HepG2 (cell line): ENCODE measurements at regions not wholly inside any gene's neighbourhood (a gene's known extent, or its start where the extent isn't known, plus 50 kb on each side); places are given as distances from the start of the nearest gene placed in this dataset.

Experiments
- CBX5 ChIP-seq: sonication (generic); formaldehyde crosslinking; IDR thresholded peaks from 2 replicates; pipeline ENCODE4 v1.4.0; 2020; ENCODE audit warnings: missing genetic modification reagents, borderline replicate concordance
- DZIP1 ChIP-seq: sonication (generic); formaldehyde crosslinking; IDR thresholded peaks from 2 replicates; pipeline ENCODE4 v1.5.0; 2020; ENCODE audit warnings: mild to moderate bottlenecking, missing genetic modification reagents
- ERF ChIP-seq: IDR thresholded peaks from 2 replicates; pipeline ENCODE4 v1.6.1; 2018; ENCODE audit warnings: missing biosample characterization, missing genetic modification reagents
- HDAC6 ChIP-seq: fragments of 200-600 bp; sonication (generic); IDR thresholded peaks from 2 replicates; pipeline ENCODE4 v1.7.0; 2017; ENCODE audit warnings: mild to moderate bottlenecking, antibody characterized with exemption, low read length, low read depth
- MLXIP ChIP-seq: sonication (generic); formaldehyde crosslinking; IDR thresholded peaks from 2 replicates; pipeline ENCODE4 v1.9.0; 2021; ENCODE audit warnings: missing genetic modification reagents, borderline replicate concordance
- PBX3 ChIP-seq: sonication (generic); formaldehyde crosslinking; IDR thresholded peaks from 2 replicates; pipeline ENCODE4 v1.8.1; 2023; ENCODE audit warnings: missing genetic modification reagents, inconsistent platforms, borderline replicate concordance
- SNAPC5 ChIP-seq: sonication (generic); formaldehyde crosslinking; IDR thresholded peaks from 2 replicates; pipeline ENCODE4 v1.8.1; 2023; ENCODE audit warnings: mild to moderate bottlenecking, missing genetic modification reagents, borderline replicate concordance
- SP2 ChIP-seq: sonication (generic); formaldehyde crosslinking; IDR thresholded peaks from 2 replicates; pipeline ENCODE4 v1.5.1; 2020; ENCODE audit warnings: mild to moderate bottlenecking, missing genetic modification reagents
- WIZ ChIP-seq: sonication (generic); formaldehyde crosslinking; IDR thresholded peaks from 2 replicates; pipeline ENCODE4 v1.5.1; 2020; ENCODE audit warnings: mild to moderate bottlenecking, missing genetic modification reagents
- ZMYM2 ChIP-seq: sonication (generic); formaldehyde crosslinking; IDR thresholded peaks from 2 replicates; pipeline ENCODE4 v1.8.0; 2022; ENCODE audit warnings: mild to moderate bottlenecking, missing genetic modification reagents
- ZNF3 ChIP-seq: IDR thresholded peaks from 2 replicates; pipeline ENCODE4 v1.7.0; 2017; ENCODE audit warnings: inconsistent platforms
- ZNF407 ChIP-seq: sonication (generic); formaldehyde crosslinking; IDR thresholded peaks from one replicate; pipeline ENCODE4 v1.5.1; 2020; ENCODE audit warnings: mild to moderate bottlenecking, missing genetic modification reagents; ENCODE audit errors: not compliant biosample characterization
- ZNF75D ChIP-seq: sonication (generic); formaldehyde crosslinking; IDR thresholded peaks from 2 replicates; pipeline ENCODE4 v1.8.1; 2023; ENCODE audit warnings: missing genetic modification reagents, mild to moderate bottlenecking, borderline replicate concordance
- ZNF816 ChIP-seq: sonication (generic); formaldehyde crosslinking; IDR thresholded peaks from 2 replicates; pipeline ENCODE4 v1.8.0; 2022; ENCODE audit warnings: missing genetic modification reagents, mild to moderate bottlenecking, borderline replicate concordance
- ZSCAN29 ChIP-seq: sonication (generic); formaldehyde crosslinking; conservative IDR thresholded peaks from 2 replicates; pipeline ENCODE4 v1.4.0; 2020; ENCODE audit warnings: mild to moderate bottlenecking, missing genetic modification reagents

- TF ChIP-seq ZNF407 (CRISPR knock-in tag): no peak
- TF ChIP-seq ERF (CRISPR knock-in tag): no peak
- TF ChIP-seq ZNF816 (CRISPR knock-in tag): no peak
- no peak for TF ChIP-seq WIZ (CRISPR knock-in tag)
- TF ChIP-seq SNAPC5 (CRISPR knock-in tag): no peak
- no peak for TF ChIP-seq ZNF75D
- TF ChIP-seq SP2 (CRISPR knock-in tag): no peak
- TF ChIP-seq MLXIP (CRISPR knock-in tag): no peak
- TF ChIP-seq ZMYM2: no peak
- no peak for TF ChIP-seq PBX3 (CRISPR knock-in tag)
- no peak for TF ChIP-seq ZNF3 (CRISPR knock-in tag)
- TF ChIP-seq HDAC6: no peak
- no peak for TF ChIP-seq ZSCAN29 (CRISPR knock-in tag)
- TF ChIP-seq DZIP1 (CRISPR knock-in tag): no peak
- TF ChIP-seq CBX5 (CRISPR knock-in tag): peak; percentile 45; the same call in 1 of the 2 replicates
These were observed 96.4 kb downstream of the RTP5 start (continued) for GRCh38 chr2:241965931-241966412.
